ENCODE measurements at regions not wholly inside any gene's neighbourhood (a gene's known extent, or its start where the extent isn't known, plus 50 kb on each side); places are given as distances from the start of the nearest gene placed in this dataset.

DNA sequence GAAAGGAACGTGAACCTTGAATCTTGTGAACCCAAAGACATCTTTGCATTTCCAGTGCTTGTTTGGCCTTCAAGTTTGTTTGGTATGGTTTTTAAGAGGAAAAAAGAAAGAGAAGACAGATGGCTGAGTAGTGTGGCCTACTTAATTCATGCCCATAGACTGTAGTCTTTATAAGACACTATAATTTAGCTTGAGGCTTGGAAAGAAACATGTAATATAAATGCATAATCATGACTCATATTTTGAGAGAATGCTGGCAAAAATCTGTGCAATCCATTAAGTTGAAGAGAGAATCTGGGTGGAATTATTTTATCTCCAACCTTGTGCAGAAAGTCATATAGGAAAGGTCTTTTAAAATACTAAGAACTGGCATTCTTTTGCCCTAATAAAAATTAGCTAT lies 179.3 kb downstream of the SIPA1L2 start:
- TF ChIP-seq, protein P1, sequence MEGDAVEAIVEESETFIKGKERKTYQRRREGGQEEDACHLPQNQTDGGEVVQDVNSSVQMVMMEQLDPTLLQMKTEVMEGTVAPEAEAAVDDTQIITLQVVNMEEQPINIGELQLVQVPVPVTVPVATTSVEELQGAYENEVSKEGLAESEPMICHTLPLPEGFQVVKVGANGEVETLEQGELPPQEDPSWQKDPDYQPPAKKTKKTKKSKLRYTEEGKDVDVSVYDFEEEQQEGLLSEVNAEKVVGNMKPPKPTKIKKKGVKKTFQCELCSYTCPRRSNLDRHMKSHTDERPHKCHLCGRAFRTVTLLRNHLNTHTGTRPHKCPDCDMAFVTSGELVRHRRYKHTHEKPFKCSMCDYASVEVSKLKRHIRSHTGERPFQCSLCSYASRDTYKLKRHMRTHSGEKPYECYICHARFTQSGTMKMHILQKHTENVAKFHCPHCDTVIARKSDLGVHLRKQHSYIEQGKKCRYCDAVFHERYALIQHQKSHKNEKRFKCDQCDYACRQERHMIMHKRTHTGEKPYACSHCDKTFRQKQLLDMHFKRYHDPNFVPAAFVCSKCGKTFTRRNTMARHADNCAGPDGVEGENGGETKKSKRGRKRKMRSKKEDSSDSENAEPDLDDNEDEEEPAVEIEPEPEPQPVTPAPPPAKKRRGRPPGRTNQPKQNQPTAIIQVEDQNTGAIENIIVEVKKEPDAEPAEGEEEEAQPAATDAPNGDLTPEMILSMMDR (IDR thresholded peaks at IDR 0.05 in 8 of 11, conservative IDR thresholded peaks at IDR 0.05 in 3 of 11), result no peak
- no peak for TF ChIP-seq POLR2A (IDR thresholded peaks at IDR 0.05)
- no peak for TF ChIP-seq POLR2AphosphoS5 (IDR thresholded peaks at IDR 0.05)
